H9 (cell line): ENCODE measurements at regions not wholly inside any gene's neighbourhood (a gene's known extent, or its start where the extent isn't known, plus 50 kb on each side); places are given as distances from the start of the nearest gene placed in this dataset.

Experiments
- DNase-seq: peaks from one replicate; pipeline ENCODE4 v3.0.0-alpha.2; 2017
- H2AFZ ChIP-seq: one replicate; pipeline ENCODE4 v1.6.1; 2013; ENCODE audit warnings: mild to moderate bottlenecking, low read length, control low read depth, moderate library complexity
- H2AK5ac ChIP-seq: 2 replicates; pipeline ENCODE4 v1.6.1; 2013; ENCODE audit warnings: low read length, control low read depth, mixed read lengths; ENCODE audit not compliant: insufficient read length
- H2BK120ac ChIP-seq: one replicate; pipeline ENCODE4 v1.6.1; 2013; ENCODE audit warnings: low read depth, mild to moderate bottlenecking, low read length, control low read depth, inconsistent platforms; ENCODE audit not compliant: poor library complexity, severe bottlenecking
- H2BK12ac ChIP-seq: 2 replicates; pipeline ENCODE4 v1.6.1; 2013; ENCODE audit warnings: low read length, control low read depth, mixed read lengths, low read depth; ENCODE audit not compliant: insufficient read length
- H2BK15ac ChIP-seq: 2 replicates; pipeline ENCODE4 v1.6.1; 2013; ENCODE audit warnings: low read depth, low read length, control low read depth
- H2BK20ac ChIP-seq: one replicate; pipeline ENCODE4 v1.6.1; 2013; ENCODE audit warnings: low read depth, mild to moderate bottlenecking, low read length, control low read depth, inconsistent platforms; ENCODE audit not compliant: poor library complexity, severe bottlenecking
- H2BK5ac ChIP-seq: 2 replicates; pipeline ENCODE4 v1.6.1; 2013; ENCODE audit warnings: low read length, control low read depth, mixed read lengths; ENCODE audit not compliant: insufficient read length
- H3K14ac ChIP-seq: 2 replicates; pipeline ENCODE4 v1.6.1; 2013; ENCODE audit warnings: low read length, control low read depth; ENCODE audit not compliant: insufficient read depth
- H3K18ac ChIP-seq: 2 replicates; pipeline ENCODE4 v1.6.1; 2013; ENCODE audit warnings: low read depth, mild to moderate bottlenecking, mixed read lengths, low read length, control low read depth; ENCODE audit not compliant: insufficient read length
- H3K23ac ChIP-seq: 2 replicates; pipeline ENCODE4 v1.6.1; 2013; ENCODE audit warnings: low read length, control low read depth, mixed read lengths, low read depth; ENCODE audit not compliant: insufficient read length
- H3K23me2 ChIP-seq: 2 replicates; pipeline ENCODE4 v1.6.1; 2013; ENCODE audit warnings: low read depth, mild to moderate bottlenecking, mixed read lengths, low read length, control low read depth; ENCODE audit not compliant: insufficient read length, poor library complexity, severe bottlenecking
- H3K27ac ChIP-seq: 2 replicates; pipeline ENCODE4 v1.5.1; 2013; ENCODE audit warnings: low read length, control low read depth, mixed read lengths, low read depth; ENCODE audit not compliant: insufficient read length
- H3K27me3 ChIP-seq: 2 replicates; pipeline ENCODE4 v1.6.1; 2013; ENCODE audit warnings: low read length, control low read depth, inconsistent platforms; ENCODE audit not compliant: insufficient read depth
- H3K4ac ChIP-seq: 2 replicates; pipeline ENCODE4 v1.6.1; 2013; ENCODE audit warnings: low read depth, mild to moderate bottlenecking, control low read depth, inconsistent platforms, low read length, moderate library complexity
- H3K4me1 ChIP-seq: 2 replicates; pipeline ENCODE4 v1.6.1; 2013; ENCODE audit warnings: low read length, control low read depth, inconsistent platforms; ENCODE audit not compliant: insufficient read depth
- H3K4me2 ChIP-seq: 2 replicates; pipeline ENCODE4 v1.6.1; 2013; ENCODE audit warnings: low read length, control low read depth, mixed read lengths; ENCODE audit not compliant: insufficient read length, insufficient read depth
- H3K56ac ChIP-seq: 2 replicates; pipeline ENCODE4 v1.6.1; 2013; ENCODE audit warnings: low read depth, mild to moderate bottlenecking, mixed read lengths, low read length, control low read depth; ENCODE audit not compliant: insufficient read length
- H3K79me1 ChIP-seq: 2 replicates; pipeline ENCODE4 v1.6.1; 2013; ENCODE audit warnings: low read depth, mild to moderate bottlenecking, moderate library complexity, low read length, control low read depth, inconsistent platforms; ENCODE audit not compliant: insufficient read depth, poor library complexity, severe bottlenecking
- H3K79me2 ChIP-seq: 2 replicates; pipeline ENCODE4 v1.6.1; 2013; ENCODE audit warnings: low read length, control low read depth, inconsistent platforms; ENCODE audit not compliant: insufficient read depth
- H3K9ac ChIP-seq: 2 replicates; pipeline ENCODE4 v1.6.1; 2013; ENCODE audit warnings: low read length, control low read depth, mixed read lengths; ENCODE audit not compliant: insufficient read length; ENCODE audit errors: extremely low read depth
- H3K9me3 ChIP-seq: one replicate; pipeline ENCODE4 v1.6.1; 2013; ENCODE audit warnings: low read depth, low read length, inconsistent platforms; ENCODE audit not compliant: control insufficient read depth
- H3T11ph ChIP-seq: one replicate; pipeline ENCODE4 v1.6.1; 2013; ENCODE audit warnings: mild to moderate bottlenecking, low read length, control low read depth, inconsistent platforms
- H4K20me1 ChIP-seq: one replicate; pipeline ENCODE4 v1.6.1; 2013; ENCODE audit not compliant: control insufficient read depth, insufficient read length, insufficient read depth
- H4K5ac ChIP-seq: 2 replicates; pipeline ENCODE4 v1.6.1; 2013; ENCODE audit warnings: low read depth, mild to moderate bottlenecking, mixed read lengths, low read length, control low read depth; ENCODE audit not compliant: insufficient read length
- H4K8ac ChIP-seq: replicated peaks from 2 replicates; pipeline ENCODE4 v1.6.1; 2013; ENCODE audit warnings: low read length, control low read depth, mixed read lengths, low read depth; ENCODE audit not compliant: insufficient read length
- H4K91ac ChIP-seq: 2 replicates; pipeline ENCODE4 v1.6.1; 2013; ENCODE audit warnings: low read depth, mild to moderate bottlenecking, moderate library complexity, mixed read lengths, low read length, control low read depth; ENCODE audit not compliant: insufficient read length
- H3K27ac Mint-ChIP-seq, 3 experiments: 2 replicates in 2 of 3; 3 replicates in 1 of 3; pipeline ENCODE4 v1.8.0; 2020 to 2021; ENCODE audit warnings: mixed read lengths in 3 of 3, mild to moderate bottlenecking in 1 of 3, moderate library complexity in 1 of 3
- H3K27me3 Mint-ChIP-seq: 2 replicates; pipeline ENCODE4 v1.8.0; 2021; ENCODE audit warnings: low read depth, mild to moderate bottlenecking, moderate library complexity, mixed read lengths
- H3K36me3 Mint-ChIP-seq, 3 experiments: 2 replicates in 2 of 3; 3 replicates in 1 of 3; pipeline ENCODE4 v1.8.0; 2020 to 2021; ENCODE audit warnings: low read depth in 3 of 3, mixed read lengths in 3 of 3; ENCODE audit not compliant: insufficient read depth in 1 of 3
- H3K4me1 Mint-ChIP-seq, 2 experiments: 2 replicates each; pipeline ENCODE4 v1.8.0; 2020; ENCODE audit warnings: mixed read lengths in 2 of 2
- H3K4me3 Mint-ChIP-seq, 2 experiments: 2 replicates in 1 of 2; 3 replicates in 1 of 2; pipeline ENCODE4 v1.8.0; 2020 to 2021; ENCODE audit warnings: mild to moderate bottlenecking in 2 of 2, mixed read lengths in 2 of 2, moderate library complexity in 1 of 2
- H3K9me3 Mint-ChIP-seq, 2 experiments: 2 replicates in 1 of 2; 3 replicates in 1 of 2; pipeline ENCODE4 v1.8.0; 2020; ENCODE audit warnings: mild to moderate bottlenecking in 2 of 2, mixed read lengths in 2 of 2, moderate library complexity in 1 of 2
- WGBS: extraction: QIAGEN DNeasy Blood & Tissue Kit; methylation state at CpG from one replicate; pipeline ENCODE4 v1.1.7; 2013; ENCODE audit warnings: missing lambda C conversion rate, low lambda C conversion rate, mixed read lengths; ENCODE audit not compliant: insufficient read length; ENCODE audit errors: extremely low coverage; 5-methylcytosine and 5-hydroxymethylcytosine counted together
- TF ChIP-seq, protein P1 (sequence below): fragments of 200-600 bp; sonication (generic); conservative IDR thresholded peaks from 3 replicates; pipeline ENCODE4 v1.8.0; 2021; ENCODE audit warnings: antibody characterized with exemption, mild to moderate bottlenecking

DNA sequence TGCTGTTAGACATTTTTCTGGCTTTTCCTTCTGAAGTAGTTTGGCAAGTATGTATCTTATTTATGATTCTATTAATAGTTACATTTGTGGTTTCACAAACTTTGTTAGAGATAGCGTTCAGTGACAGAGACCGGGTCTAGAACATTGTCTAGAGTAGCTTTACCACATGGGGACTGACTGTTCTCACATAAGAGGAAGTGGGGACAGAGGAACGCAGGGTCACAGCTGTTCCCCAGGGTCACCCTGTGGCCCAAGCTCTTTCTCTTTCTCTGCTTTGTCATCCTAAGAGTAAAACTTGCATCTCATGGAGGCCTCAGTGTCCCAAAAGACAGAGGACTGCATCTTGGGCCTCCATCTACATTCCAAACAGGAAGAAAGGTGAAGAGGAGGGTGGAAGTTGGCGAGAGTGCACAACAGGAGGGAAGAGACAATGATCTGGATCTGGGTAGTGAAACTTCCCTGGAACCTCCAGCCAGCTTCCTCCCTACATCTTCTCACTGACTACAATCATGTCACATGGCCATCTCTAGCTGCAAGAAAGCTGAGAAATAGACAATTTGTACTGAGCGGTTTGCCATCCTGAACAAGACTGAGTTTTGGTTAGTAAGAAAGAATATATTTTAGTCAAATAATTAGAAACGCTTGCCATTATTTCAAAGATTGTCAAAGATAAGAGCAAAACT lies 645.8 kb upstream of the ARID1B start:
- Mint-ChIP-seq H3K27me3 (no peaks in the 10 kb centered on the region), H3K27ac (no peak overlapping the region), H3K36me3 (peaks cover 4 to 35% (median 6%) of the 10 kb centered on the region in 3 experiments; a peak in 5 of 7 replicates), H3K4me3 (no peak overlapping the region), H3K9me3 (peaks cover 20 to 32% of the 10 kb centered on the region in 2 experiments), H3K4me1 (peaks cover 3 to 9% of the 10 kb centered on the region in 2 experiments; a peak in 3 of 4 replicates)
- no peaks in the 10 kb centered on the region for H4K20me1 ChIP-seq
- H4K8ac ChIP-seq, result no peak overlapping the region
- no peak overlapping the region for H4K5ac ChIP-seq
- H2BK12ac ChIP-seq, result no peak overlapping the region
- H3T11ph ChIP-seq, result no peak overlapping the region
- H3K27ac ChIP-seq, result no peak overlapping the region
- no peak overlapping the region for H3K4me2 ChIP-seq
- H3K4me1 ChIP-seq, result no peaks in the 10 kb centered on the region
- no CpG with 5 or more reads among the region's 6 CpGs for WGBS
- no peak overlapping the region for H2AFZ ChIP-seq
- no peak overlapping the region for H3K56ac ChIP-seq
- TF ChIP-seq, protein P1, sequence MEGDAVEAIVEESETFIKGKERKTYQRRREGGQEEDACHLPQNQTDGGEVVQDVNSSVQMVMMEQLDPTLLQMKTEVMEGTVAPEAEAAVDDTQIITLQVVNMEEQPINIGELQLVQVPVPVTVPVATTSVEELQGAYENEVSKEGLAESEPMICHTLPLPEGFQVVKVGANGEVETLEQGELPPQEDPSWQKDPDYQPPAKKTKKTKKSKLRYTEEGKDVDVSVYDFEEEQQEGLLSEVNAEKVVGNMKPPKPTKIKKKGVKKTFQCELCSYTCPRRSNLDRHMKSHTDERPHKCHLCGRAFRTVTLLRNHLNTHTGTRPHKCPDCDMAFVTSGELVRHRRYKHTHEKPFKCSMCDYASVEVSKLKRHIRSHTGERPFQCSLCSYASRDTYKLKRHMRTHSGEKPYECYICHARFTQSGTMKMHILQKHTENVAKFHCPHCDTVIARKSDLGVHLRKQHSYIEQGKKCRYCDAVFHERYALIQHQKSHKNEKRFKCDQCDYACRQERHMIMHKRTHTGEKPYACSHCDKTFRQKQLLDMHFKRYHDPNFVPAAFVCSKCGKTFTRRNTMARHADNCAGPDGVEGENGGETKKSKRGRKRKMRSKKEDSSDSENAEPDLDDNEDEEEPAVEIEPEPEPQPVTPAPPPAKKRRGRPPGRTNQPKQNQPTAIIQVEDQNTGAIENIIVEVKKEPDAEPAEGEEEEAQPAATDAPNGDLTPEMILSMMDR, result no peak
- no peak overlapping the region for H3K18ac ChIP-seq
- H2AK5ac ChIP-seq, result no peak overlapping the region
- H2BK5ac ChIP-seq, result no peak overlapping the region
- no peak overlapping the region for H3K23ac ChIP-seq
- DNase-seq, result no peak
- H4K91ac ChIP-seq, result no peak overlapping the region
- H3K79me1 ChIP-seq, result no peaks in the 10 kb centered on the region
- H3K9ac ChIP-seq, result no peak overlapping the region
- no peaks in the 10 kb centered on the region for H3K79me2 ChIP-seq
- no peaks in the 10 kb centered on the region for H3K9me3 ChIP-seq
- no peaks in the 10 kb centered on the region for H3K27me3 ChIP-seq
- no peak overlapping the region for H3K4ac ChIP-seq
- no peak overlapping the region for H2BK120ac ChIP-seq
- H2BK15ac ChIP-seq, result no peak overlapping the region
- H3K14ac ChIP-seq, result no peak overlapping the region
- no peaks in the 10 kb centered on the region for H3K23me2 ChIP-seq
- H2BK20ac ChIP-seq, result no peak overlapping the region
